NCI-H774 (cell line): ENCODE measurements at regions not wholly inside any gene's neighbourhood (a gene's known extent, or its start where the extent isn't known, plus 50 kb on each side); places are given as distances from the start of the nearest gene placed in this dataset.
"Not testable (repeated sequence)": the region's sequence is repeated elsewhere in the genome, so short reads cannot be mapped to it uniquely, and the experiment has no call there.

ENCODE experiments used
- DNase-seq: peaks from one replicate; lab custom pipeline; 2025; lab: John Stamatoyannopoulos, UW

- DNase-seq = no peak
Observed at GRCh38 chr13:96934889-96935489, 59.3 kb downstream of the OXGR1 start.

- DNase-seq = peak; percentile 12
Observed at GRCh38 chr13:96925916-96926628, 68.2 kb downstream of the OXGR1 start.

DNA sequence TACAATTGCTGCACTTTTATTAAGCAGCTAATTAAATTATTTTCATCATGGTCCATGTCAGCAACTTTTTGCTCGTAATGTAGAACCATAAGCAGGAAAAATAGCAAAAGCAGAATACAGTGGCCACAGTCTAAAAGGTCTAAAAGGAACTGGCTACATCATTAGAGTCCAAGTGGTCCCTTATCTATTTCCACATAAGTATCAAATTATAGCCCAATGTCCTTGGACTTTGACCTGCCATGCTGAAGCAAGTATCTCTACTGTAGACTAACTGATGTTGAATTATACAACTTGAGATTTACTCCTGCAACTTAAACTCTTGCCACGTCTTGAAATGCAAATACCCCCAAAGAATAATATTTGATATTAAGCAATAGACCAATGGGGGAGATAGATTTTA, 68.8 kb downstream of the OXGR1 start:
- no peak for DNase-seq

DNA sequence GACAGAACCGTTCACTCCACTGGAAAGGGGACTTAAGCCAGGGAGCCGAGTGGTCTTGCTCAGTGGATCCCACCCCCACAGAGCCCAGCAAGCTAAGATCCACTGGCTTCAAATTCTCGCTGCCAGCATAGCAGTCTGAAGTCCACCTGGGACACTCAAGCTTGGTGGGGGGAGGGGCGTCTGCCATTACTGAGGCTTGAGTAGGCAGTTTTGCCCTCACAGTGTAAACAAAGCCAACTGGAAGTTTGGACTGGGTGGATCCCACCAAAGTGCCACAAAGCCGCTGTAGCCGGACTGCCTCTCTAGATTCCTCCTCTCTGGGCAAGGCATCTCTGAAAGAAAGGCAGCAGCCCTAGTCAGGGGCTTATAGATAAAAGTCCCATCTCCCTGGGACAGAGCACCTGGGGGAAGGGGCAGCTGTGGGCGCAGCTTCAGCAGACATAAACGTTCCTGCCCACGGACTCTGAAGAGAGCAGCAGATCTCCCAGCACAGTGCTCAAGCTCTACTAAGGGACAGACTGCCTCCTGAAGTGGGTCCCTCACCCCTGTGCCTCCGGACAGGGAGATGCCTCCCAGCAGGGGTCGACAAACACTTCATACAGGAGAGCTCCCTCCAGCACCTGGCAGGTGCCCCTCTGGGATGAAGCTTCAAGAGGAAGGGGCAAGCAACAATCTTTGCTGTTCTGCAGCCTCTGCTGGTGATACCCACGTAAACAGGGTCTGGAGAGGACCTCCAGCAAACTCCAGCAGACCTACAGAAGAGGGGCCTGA, 75.2 kb downstream of the OXGR1 start:
- DNase-seq = not testable (repeated sequence)

- DNase-seq = no peak
Observed at GRCh38 chr13:96904232-96904631, 90.0 kb downstream of the OXGR1 start.

GRCh38 chr13:96903085-96903484, 91.2 kb downstream of the OXGR1 start:
- DNase-seq = no peak

- DNase-seq = no peak
Observed at GRCh38 chr13:96900986-96901385, 93.3 kb downstream of the OXGR1 start.

DNA sequence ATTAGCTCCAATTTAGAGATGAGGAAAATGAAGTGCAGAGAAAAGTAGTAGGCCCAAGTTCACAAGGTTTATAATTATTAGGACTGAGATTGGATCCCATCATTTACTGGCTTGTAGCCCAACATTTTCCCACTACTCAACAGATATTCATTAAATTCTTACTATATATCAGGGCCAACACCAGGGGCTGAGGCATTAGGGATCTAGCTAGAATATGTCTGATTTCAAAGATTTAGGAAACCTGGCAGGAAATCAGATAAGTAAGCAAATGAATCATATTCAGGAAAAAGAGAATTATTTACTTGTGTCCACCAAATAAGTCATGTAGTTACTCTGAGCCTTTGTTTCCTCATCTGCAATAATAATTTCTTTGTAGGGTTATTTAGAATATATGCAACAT, 94.3 kb downstream of the OXGR1 start:
- DNase-seq = no peak

GRCh38 chr13:96898646-96899254, 95.5 kb downstream of the OXGR1 start:
- DNase-seq = no peak

DNA sequence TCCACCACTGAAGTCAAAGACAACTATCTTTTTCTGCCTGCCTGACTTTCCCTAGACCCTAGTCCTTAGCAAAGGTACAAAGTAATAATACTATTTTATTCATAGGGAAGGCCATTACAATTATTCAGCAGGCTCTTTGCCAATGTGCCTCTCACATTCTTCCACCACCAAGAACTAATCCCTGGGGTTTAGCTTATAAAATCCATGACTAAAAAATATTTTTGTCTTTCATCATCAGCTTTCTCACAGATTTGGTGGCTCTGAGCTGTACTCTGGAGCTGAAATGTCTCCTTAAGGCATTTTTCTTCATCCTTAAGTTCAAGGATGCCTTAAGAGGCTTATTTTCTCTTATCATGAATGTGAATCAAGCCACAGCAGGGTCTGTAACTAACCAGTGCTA, 96.1 kb downstream of the OXGR1 start:
- DNase-seq = no peak
